ENCODE measurements at regions not wholly inside any gene's neighbourhood (a gene's known extent, or its start where the extent isn't known, plus 50 kb on each side); places are given as distances from the start of the nearest gene placed in this dataset.

GRCh38 chr20:4439461-4439860 lies 190.4 kb upstream of the ADRA1D start:
- TF ChIP-seq NFIC (IDR thresholded peaks at IDR 0.05; ENCODE audit: borderline replicate concordance) = no peak
- no peak for TF ChIP-seq CTCF (IDR thresholded peaks at IDR 0.05)
- TF ChIP-seq MXI1 (IDR thresholded peaks at IDR 0.05; ENCODE audit: low read depth, low read length) = no peak
- no peak for TF ChIP-seq MAX (IDR thresholded peaks at IDR 0.05; ENCODE audit: low read depth)
- TF ChIP-seq TAF1 (IDR thresholded peaks at IDR 0.05; ENCODE audit: borderline replicate concordance, low read depth, low read length) = no peak
- no peak for TF ChIP-seq RFX5 (IDR thresholded peaks at IDR 0.05; ENCODE audit: low read length)
- TF ChIP-seq RXRA (IDR thresholded peaks at IDR 0.05; ENCODE audit: borderline replicate concordance, low read depth) = no peak
- TF ChIP-seq SIN3A (IDR thresholded peaks at IDR 0.05; ENCODE audit: borderline replicate concordance, low read depth, low read length) = no peak
- TF ChIP-seq TEAD4 (IDR thresholded peaks at IDR 0.05; ENCODE audit: borderline replicate concordance, insufficient read depth) = no peak
- no peak for TF ChIP-seq ELF1 (IDR thresholded peaks at IDR 0.05)
- no peak for TF ChIP-seq POLR2AphosphoS5 (IDR thresholded peaks at IDR 0.05; ENCODE audit: low read depth, low read length)

Measured in SK-N-SH (cell line).